Activated CD4-positive, alpha-beta T cell treated with anti-CD3 and anti-CD28 coated beads for 48 hours (primary cell): ENCODE measurements at regions not wholly inside any gene's neighbourhood (a gene's known extent, or its start where the extent isn't known, plus 50 kb on each side); places are given as distances from the start of the nearest gene placed in this dataset.

ENCODE experiments used
- DNase-seq: peaks from one replicate; pipeline ENCODE4 v3.0.0-alpha.2; 2020

- no peak for DNase-seq
Measured at GRCh38 chr9:89888233-89888632, 283.4 kb downstream of the GADD45G start.

- no peak for DNase-seq
Measured at GRCh38 chr9:89888677-89889076, 283.9 kb downstream of the GADD45G start.

GRCh38 chr9:89889865-89890264 is 285.1 kb downstream of the GADD45G start:
- DNase-seq, result no peak

- DNase-seq, result no peak
Measured at GRCh38 chr9:89890326-89890980, 285.6 kb downstream of the GADD45G start.

- no peak for DNase-seq
Measured at GRCh38 chr9:89891221-89891590, 286.4 kb downstream of the GADD45G start.

GRCh38 chr9:89891591-89892304 is 286.9 kb downstream of the GADD45G start:
- DNase-seq, result no peak

GRCh38 chr9:89892920-89893319 is 288.1 kb downstream of the GADD45G start:
- DNase-seq, result no peak

GRCh38 chr9:89893886-89894285 is 289.1 kb downstream of the GADD45G start:
- DNase-seq, result no peak

- no peak for DNase-seq
Measured at GRCh38 chr9:89896806-89897340, 292.1 kb downstream of the GADD45G start.

- DNase-seq, result no peak
Measured at GRCh38 chr9:89899573-89899972, 294.8 kb downstream of the GADD45G start.

GRCh38 chr9:89901920-89902319 is 297.1 kb downstream of the GADD45G start:
- DNase-seq, result no peak

- no peak for DNase-seq
Measured at GRCh38 chr9:89902450-89903140, 297.8 kb downstream of the GADD45G start.

GRCh38 chr9:89903141-89903475 is 298.3 kb downstream of the GADD45G start:
- DNase-seq, result no peak

- DNase-seq, result no peak
Measured at GRCh38 chr9:89905606-89906338, 301.0 kb downstream of the GADD45G start.

- DNase-seq, result no peak
Measured at GRCh38 chr9:89911721-89912604, 307.2 kb downstream of the GADD45G start.

- no peak for DNase-seq
Measured at GRCh38 chr9:89912605-89912953, 307.8 kb downstream of the GADD45G start.

- DNase-seq, result no peak
Measured at GRCh38 chr9:89915187-89915586, 310.4 kb downstream of the GADD45G start.

- no peak for DNase-seq
Measured at GRCh38 chr9:89916001-89916597, 311.3 kb downstream of the GADD45G start.

- DNase-seq, result no peak
Measured at GRCh38 chr9:89917861-89918260, 313.0 kb downstream of the GADD45G start.

GRCh38 chr9:89919171-89919681 is 314.4 kb downstream of the GADD45G start:
- DNase-seq, result peak; percentile 63

GRCh38 chr9:89920131-89920530 is 315.3 kb downstream of the GADD45G start:
- DNase-seq, result no peak

GRCh38 chr9:89920951-89921350 is 316.1 kb downstream of the GADD45G start:
- DNase-seq, result no peak
